Activated CD4-positive, alpha-beta T cell treated with anti-CD3 and anti-CD28 coated beads, Interleukin-2, Interleukin-4, amounts not matched to agents 100 ng/mL and 50 ng/mL, durations not matched to agents 16 hours and 8 hours (primary cell): ENCODE measurements at regions not wholly inside any gene's neighbourhood (a gene's known extent, or its start where the extent isn't known, plus 50 kb on each side); places are given as distances from the start of the nearest gene placed in this dataset.
"Not testable (repeated sequence)": the region's sequence is repeated elsewhere in the genome, so short reads cannot be mapped to it uniquely, and the experiment has no call there.

Experiments used
- DNase-seq: peaks from one replicate; pipeline ENCODE4 v3.0.0-alpha.2; 2020; ENCODE audit warnings: low spot score

DNA sequence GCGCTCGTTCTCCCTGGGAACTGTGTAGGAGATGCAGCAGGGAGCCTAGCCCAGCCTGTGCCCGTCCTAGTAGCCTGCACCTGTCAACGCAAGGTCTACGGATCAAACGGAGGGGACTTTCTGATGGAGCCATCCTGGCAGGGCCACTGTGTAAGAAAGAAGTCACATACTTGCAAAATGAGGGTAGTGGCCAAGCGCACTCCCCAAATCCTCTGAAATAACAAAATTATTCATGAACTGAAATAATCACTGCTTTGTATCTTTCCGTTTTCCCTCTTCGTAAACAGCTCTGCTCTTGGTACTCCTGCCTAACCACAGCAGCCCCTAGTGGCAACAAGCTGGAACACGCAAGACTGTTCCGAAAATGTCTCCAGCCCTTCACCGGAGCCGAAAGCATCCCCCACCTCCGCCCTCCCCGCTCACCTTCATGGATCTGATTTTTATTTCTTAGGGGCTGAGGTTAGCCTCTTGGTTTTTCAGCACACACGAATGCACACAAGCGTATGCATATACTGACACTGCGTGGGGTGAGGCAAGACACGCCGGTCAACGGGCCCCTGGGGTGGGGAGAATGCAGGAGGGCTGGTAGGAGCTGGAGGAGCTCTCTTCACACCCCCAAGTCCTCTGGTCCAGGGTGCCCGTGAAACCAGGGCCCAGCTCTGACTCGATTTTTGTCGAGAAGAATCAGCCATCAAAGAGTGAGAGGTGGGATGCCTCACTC is 100.8 kb downstream of the ABCC12 start:
- DNase-seq = peak; percentile 39

DNA sequence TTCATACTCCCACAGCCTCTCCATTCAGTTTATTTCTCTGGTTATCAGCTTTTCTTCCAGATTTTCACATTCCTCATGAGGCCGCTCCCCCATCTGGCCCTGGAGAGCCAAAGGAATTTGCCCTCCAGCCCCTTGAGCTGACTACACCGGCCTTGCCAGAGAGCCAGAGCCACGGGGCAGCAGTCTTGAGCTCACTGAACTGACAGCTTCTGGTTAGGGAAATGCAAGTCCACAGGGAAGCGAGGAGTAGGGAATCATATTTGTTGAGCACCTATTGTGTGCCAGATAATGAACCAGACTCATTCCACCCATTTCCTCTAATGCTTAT is 102.4 kb downstream of the ABCC12 start:
- no peak for DNase-seq

- DNase-seq = no peak
Observed at GRCh38 chr16:48052731-48053417, 102.9 kb downstream of the ABCC12 start.

GRCh38 chr16:48050871-48051270 is 104.9 kb downstream of the ABCC12 start:
- DNase-seq = no peak

GRCh38 chr16:48049847-48050246 is 105.9 kb downstream of the ABCC12 start:
- no peak for DNase-seq

GRCh38 chr16:48047720-48048119 is 108.1 kb downstream of the ABCC12 start:
- no peak for DNase-seq

GRCh38 chr16:48047241-48047640 is 108.6 kb downstream of the ABCC12 start:
- no peak for DNase-seq

GRCh38 chr16:48044117-48044516 is 111.7 kb downstream of the ABCC12 start:
- no peak for DNase-seq

GRCh38 chr16:48041981-48042421 is 113.8 kb downstream of the ABCC12 start:
- DNase-seq = no peak

DNA sequence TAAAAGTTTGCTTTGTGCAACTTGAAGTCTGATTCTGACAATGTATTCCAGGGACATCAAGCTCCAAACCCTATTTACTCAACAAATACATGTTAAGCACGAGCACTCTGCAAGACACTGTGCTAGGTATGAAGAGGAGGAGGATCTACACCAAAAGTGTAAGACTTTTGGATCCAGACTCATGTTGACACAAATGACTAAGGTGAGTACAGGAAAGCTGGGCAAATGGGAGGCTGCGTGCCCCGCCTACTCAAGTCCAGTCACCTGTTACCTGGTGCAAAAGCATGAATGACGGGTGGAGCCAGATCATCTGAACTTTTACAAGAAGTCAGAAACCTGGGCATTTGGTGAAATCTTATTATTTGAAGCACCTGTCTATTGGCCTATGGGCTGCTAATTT is 120.7 kb downstream of the ABCC12 start:
- DNase-seq = no peak

- DNase-seq = no peak
Observed at GRCh38 chr16:48030926-48031325, 124.9 kb downstream of the ABCC12 start.

DNA sequence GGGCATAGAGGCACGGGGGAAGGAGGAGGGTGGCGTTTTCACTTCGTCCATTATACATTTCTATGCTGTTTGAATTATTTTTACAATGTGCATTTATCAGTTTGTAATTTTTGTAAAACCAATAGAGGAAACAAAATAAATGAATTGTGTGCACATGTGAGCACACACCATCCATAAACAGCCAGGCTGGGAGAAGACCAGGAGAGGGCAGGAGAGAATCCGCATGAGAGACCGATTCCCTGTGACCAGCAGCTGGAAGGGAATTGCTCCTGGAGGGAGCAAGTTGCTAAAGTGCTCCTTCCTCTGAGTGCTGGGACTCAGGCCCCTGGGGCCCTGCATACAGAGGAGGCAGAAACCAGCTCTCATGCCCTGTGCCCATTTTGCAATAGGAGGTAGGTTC is 126.0 kb downstream of the ABCC12 start:
- no peak for DNase-seq

DNA sequence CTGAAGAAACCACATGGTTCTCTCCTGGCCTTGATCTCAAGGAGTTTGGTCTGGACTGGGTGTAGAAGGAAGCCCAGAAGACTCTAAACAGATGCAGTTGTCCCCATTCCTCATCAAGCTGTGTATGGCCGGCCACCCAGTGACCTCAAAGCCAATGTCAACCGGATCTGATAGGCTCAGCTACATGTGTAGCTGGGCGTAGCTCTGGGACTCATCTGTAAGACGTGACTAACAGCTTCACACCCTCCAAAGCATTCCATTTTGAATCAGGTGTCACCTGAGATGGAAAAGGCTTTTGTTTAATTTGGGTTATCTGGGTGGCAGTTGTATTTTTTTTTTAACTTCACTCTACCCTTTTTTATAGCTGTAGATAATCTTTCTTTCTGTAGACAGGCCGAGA is 130.4 kb downstream of the ABCC12 start:
- no peak for DNase-seq

- DNase-seq = no peak
Observed at GRCh38 chr16:48024042-48024441, 131.8 kb downstream of the ABCC12 start.

- DNase-seq = no peak
Observed at GRCh38 chr16:48022496-48022895, 133.3 kb downstream of the ABCC12 start.

- DNase-seq = not testable (repeated sequence)
Observed at GRCh38 chr16:48020617-48021016, 135.2 kb downstream of the ABCC12 start.

- no peak for DNase-seq
Observed at GRCh38 chr16:48014349-48015135, 141.3 kb downstream of the ABCC12 start.

DNA sequence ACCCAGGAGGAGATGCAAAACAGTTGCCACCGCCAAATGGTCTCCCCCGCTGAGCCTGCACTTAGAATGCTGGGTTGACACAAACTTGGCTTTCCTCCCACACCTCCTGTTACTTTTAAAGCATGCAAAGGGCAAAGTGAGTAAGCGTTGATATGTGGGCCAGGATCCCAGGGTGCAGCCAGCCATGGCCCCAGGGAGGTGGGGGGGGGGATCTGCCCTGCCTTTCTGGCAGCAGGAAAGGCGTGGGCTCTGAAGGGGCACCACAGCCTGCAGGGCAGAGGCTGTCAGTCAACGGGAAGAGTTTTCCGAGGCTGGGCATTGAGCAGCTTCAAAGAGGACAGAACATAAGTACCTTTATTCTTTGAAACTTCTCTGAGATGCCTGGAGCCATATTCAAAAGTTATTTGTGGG is 142.3 kb downstream of the ABCC12 start:
- DNase-seq = no peak

DNA sequence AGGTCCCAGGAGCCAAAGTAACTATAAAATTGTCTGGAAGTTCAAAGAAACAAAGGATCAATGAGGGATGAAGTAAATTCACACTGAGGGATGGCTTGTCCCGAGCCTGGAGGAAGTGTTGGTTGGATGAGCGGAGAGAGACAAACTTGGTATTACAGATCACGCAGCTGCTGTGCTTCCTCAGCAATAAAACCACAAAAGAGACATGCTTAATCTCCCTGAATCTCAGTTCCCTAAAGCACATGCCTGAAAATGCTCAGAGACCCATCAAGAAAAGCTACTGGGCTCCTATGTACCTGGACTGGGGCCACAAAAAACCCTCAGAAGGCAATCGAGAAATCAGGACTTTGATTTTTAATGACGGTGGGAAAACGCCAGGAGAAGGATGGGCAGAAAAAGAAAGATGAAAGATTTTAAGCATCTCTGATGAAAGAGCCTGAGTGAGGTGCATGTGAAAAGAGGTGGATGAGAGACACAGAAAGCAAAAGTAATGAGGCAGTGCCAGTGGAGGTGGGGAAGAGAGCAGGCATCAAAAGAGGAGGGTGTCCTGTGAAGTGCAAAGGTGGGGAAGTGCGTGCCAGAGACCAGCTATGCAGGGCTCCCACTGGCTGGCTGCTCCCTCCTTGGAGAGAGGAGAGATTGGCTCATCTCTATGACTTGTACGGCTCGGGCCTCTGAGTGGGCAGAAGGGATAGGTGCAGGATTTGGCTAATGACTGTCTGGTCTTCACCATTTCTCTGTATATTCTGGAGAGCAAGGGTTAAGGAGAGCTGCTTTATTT is 143.7 kb downstream of the ABCC12 start:
- DNase-seq = no peak

- no peak for DNase-seq
Observed at GRCh38 chr16:48011466-48011865, 144.3 kb downstream of the ABCC12 start.

DNA sequence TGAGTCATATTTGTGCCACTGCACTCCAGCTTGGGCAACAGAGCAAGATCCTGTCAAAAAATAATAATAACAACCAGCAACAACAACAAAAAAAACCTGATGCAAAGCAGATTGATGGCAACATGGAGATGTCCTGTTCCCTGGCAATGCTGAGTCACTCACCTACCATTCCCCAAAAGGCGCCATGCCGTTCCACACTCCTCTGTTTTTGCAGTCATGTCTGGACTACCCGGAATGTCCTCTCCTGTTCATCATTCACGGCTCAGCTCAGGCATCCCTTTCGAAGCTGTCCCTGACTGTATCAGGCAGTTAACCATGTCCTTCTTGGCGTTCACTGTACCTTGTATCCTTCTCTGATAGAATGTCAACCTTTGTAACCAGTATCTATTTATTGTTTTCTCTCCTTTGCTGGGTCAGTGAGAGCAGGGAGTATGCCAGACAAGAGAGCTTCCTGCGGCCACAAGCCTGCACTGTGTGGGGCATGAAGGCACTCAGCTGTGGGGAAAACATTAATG is 147.7 kb downstream of the ABCC12 start:
- no peak for DNase-seq

- no peak for DNase-seq
Observed at GRCh38 chr16:48004141-48004695, 151.6 kb downstream of the ABCC12 start.
